Smooth muscle cell (in vitro differentiated cells): ENCODE measurements at regions not wholly inside any gene's neighbourhood (a gene's known extent, or its start where the extent isn't known, plus 50 kb on each side); places are given as distances from the start of the nearest gene placed in this dataset.

Experiments used
- DNase-seq: peaks from one replicate; lab custom pipeline; 2025; ENCODE audit not compliant: unreplicated experiment; lab: John Stamatoyannopoulos, UW
- H2AFZ ChIP-seq: fragments of 200-600 bp; sonication (generic); 2 replicates; pipeline ENCODE4 v1.6.0; 2016; ENCODE audit warnings: antibody characterized with exemption, low read depth, mild to moderate bottlenecking
- H3F3A ChIP-seq: fragments of 200-600 bp; sonication (generic); 2 replicates; pipeline ENCODE4 v1.6.0; 2017; ENCODE audit warnings: antibody characterized with exemption, low read depth
- H3K27ac ChIP-seq: fragments of 200-600 bp; sonication (generic); 2 replicates; pipeline ENCODE4 v1.5.1; 2016; ENCODE audit warnings: low read depth, mild to moderate bottlenecking
- H3K27me3 ChIP-seq: fragments of 200-600 bp; sonication (generic); 2 replicates; pipeline ENCODE4 v1.6.1; 2016; ENCODE audit warnings: low read depth, mild to moderate bottlenecking
- H3K36me3 ChIP-seq: fragments of 200-600 bp; sonication (generic); 2 replicates; pipeline ENCODE4 v1.5.1; 2016; ENCODE audit warnings: low read depth
- H3K4me1 ChIP-seq: fragments of 200-600 bp; sonication (generic); 2 replicates; pipeline ENCODE4 v1.5.1; 2016; ENCODE audit warnings: low read depth
- H3K4me2 ChIP-seq: fragments of 200-600 bp; sonication (generic); 2 replicates; pipeline ENCODE4 v1.6.0; 2016; ENCODE audit warnings: mild to moderate bottlenecking
- H3K4me3 ChIP-seq: fragments of 200-600 bp; sonication (generic); 2 replicates; pipeline ENCODE4 v1.5.1; 2016; ENCODE audit warnings: mild to moderate bottlenecking
- H3K79me2 ChIP-seq: fragments of 200-600 bp; sonication (generic); 2 replicates; pipeline ENCODE4 v1.6.0; 2016; ENCODE audit warnings: low read depth, mild to moderate bottlenecking
- H3K9ac ChIP-seq: fragments of 200-600 bp; sonication (generic); 2 replicates; pipeline ENCODE4 v1.6.0; 2016; ENCODE audit warnings: low read depth
- H3K9me3 ChIP-seq: fragments of 200-600 bp; sonication (generic); replicated peaks from 2 replicates; pipeline ENCODE4 v1.5.1; 2016; ENCODE audit warnings: low read depth
- H4K20me1 ChIP-seq: fragments of 200-600 bp; sonication (generic); 2 replicates; pipeline ENCODE4 v1.6.0; 2016; ENCODE audit warnings: low read depth
- CTCF ChIP-seq: fragments of 200-600 bp; sonication (generic); IDR thresholded peaks from 2 replicates; pipeline ENCODE4 v1.5.1; 2017; ENCODE audit warnings: borderline replicate concordance, mild to moderate bottlenecking, antibody characterized with exemption; ENCODE audit not compliant: insufficient read depth, poor library complexity, severe bottlenecking
- WGBS: methylation state at CpG from one replicate; pipeline ENCODE4 v1.1.7; 2016; ENCODE audit warnings: low lambda C conversion rate; 5-methylcytosine and 5-hydroxymethylcytosine counted together

- H3F3A ChIP-seq, result no peaks in the 10 kb centered on the region
These were observed 1309.8 kb upstream of the CDH8 start for GRCh38 chr16:63346000-63346399.

GRCh38 chr16:63337264-63337663 lies 1301.0 kb upstream of the CDH8 start:
- no peaks in the 10 kb centered on the region for H3K9me3 ChIP-seq
- H3K27me3 ChIP-seq, result no peaks in the 10 kb centered on the region
- no peak overlapping the region for H3K9ac ChIP-seq
- no peak overlapping the region for H3K27ac ChIP-seq
- no peaks in the 10 kb centered on the region for H4K20me1 ChIP-seq
- H3K4me3 ChIP-seq, result no peak overlapping the region
- H3K79me2 ChIP-seq, result no peaks in the 10 kb centered on the region
- no peaks in the 10 kb centered on the region for H3K36me3 ChIP-seq
- H2AFZ ChIP-seq, result no peak overlapping the region
- no peaks in the 10 kb centered on the region for H3F3A ChIP-seq
- no peak for TF ChIP-seq CTCF
- H3K4me1 ChIP-seq, result no peaks in the 10 kb centered on the region
- WGBS, result 89% methylated on average over 1 of the region's 1 CpG
- DNase-seq, result no peak
- H3K4me2 ChIP-seq, result no peak overlapping the region

More at GRCh38 chr16:63346000-63346399, 1309.8 kb upstream of the CDH8 start:
- Histone ChIP-seq H3K4me2 (no peak overlapping the region), H2AFZ (no peak overlapping the region), H3K27me3 (peaks cover 6% of the 10 kb centered on the region), H3K9me3 (no peaks in the 10 kb centered on the region), H3K79me2 (no peaks in the 10 kb centered on the region), H3K4me3 (no peak overlapping the region), H3K4me1 (no peaks in the 10 kb centered on the region), H4K20me1 (no peaks in the 10 kb centered on the region), H3K36me3 (no peaks in the 10 kb centered on the region), H3K9ac (no peak overlapping the region), H3K27ac (no peak overlapping the region)
- DNase-seq, result no peak
- TF ChIP-seq CTCF, result no peak
- 96% methylated on average over 3 of the region's 3 CpGs for WGBS

GRCh38 chr16:63331111-63331510 lies 1294.9 kb upstream of the CDH8 start:
- Histone ChIP-seq H3K4me3 (no peak overlapping the region), H2AFZ (no peak overlapping the region), H3K4me1 (no peaks in the 10 kb centered on the region), H3K9ac (no peak overlapping the region), H3K9me3 (no peaks in the 10 kb centered on the region), H3K27me3 (no peaks in the 10 kb centered on the region), H3K4me2 (no peak overlapping the region), H3K27ac (no peak overlapping the region), H3F3A (no peaks in the 10 kb centered on the region), H3K36me3 (no peaks in the 10 kb centered on the region), H4K20me1 (no peaks in the 10 kb centered on the region), H3K79me2 (no peaks in the 10 kb centered on the region)
- 82% methylated on average over 3 of the region's 3 CpGs for WGBS
- no peak for TF ChIP-seq CTCF
- no peak for DNase-seq

GRCh38 chr16:63326736-63327339 lies 1290.6 kb upstream of the CDH8 start:
- H3K27ac ChIP-seq, result no peak overlapping the region
- H2AFZ ChIP-seq, result no peak overlapping the region
- H4K20me1 ChIP-seq, result no peaks in the 10 kb centered on the region
- no peak for TF ChIP-seq CTCF
- no peaks in the 10 kb centered on the region for H3K36me3 ChIP-seq
- H3F3A ChIP-seq, result no peaks in the 10 kb centered on the region
- H3K4me3 ChIP-seq, result no peak overlapping the region
- no peaks in the 10 kb centered on the region for H3K9me3 ChIP-seq
- no peak for DNase-seq
- H3K27me3 ChIP-seq, result no peaks in the 10 kb centered on the region
- no peak overlapping the region for H3K9ac ChIP-seq
- no peaks in the 10 kb centered on the region for H3K79me2 ChIP-seq
- peaks cover 13% of the 10 kb centered on the region for H3K4me1 ChIP-seq
- no peak overlapping the region for H3K4me2 ChIP-seq
- 90% methylated on average over 3 of the region's 3 CpGs for WGBS
